H1 (cell line): ENCODE measurements at regions not wholly inside any gene's neighbourhood (a gene's known extent, or its start where the extent isn't known, plus 50 kb on each side); places are given as distances from the start of the nearest gene placed in this dataset.

Experiments
- CTCF ChIA-PET: fragments of 300-600 bp; sonication (Branson Sonifier 250); formaldehyde crosslinking; loops from one replicate; lab custom pipeline; 2021; ENCODE audit not compliant: partially characterized antibody; lab: Charles Lee
- POLR2A ChIA-PET: fragments of 300-600 bp; sonication (Branson Sonifier 250); formaldehyde crosslinking; loops from one replicate; lab custom pipeline; 2021; ENCODE audit warnings: inconsistent platforms; ENCODE audit not compliant: partially characterized antibody; lab: Charles Lee
- DNase-seq, 2 experiments: peaks; one replicate each; pipeline versions ENCODE4 v3.0.0 to v3.0.0-alpha.2; 2010 to 2022; ENCODE audit warnings: low spot score in 2 of 2, low read depth in 1 of 2, mixed read lengths in 1 of 2
- FAIRE-seq: peaks from 2 replicates; lab custom pipeline; 2011; peaks lifted over from hg19 to GRCh38; lab: Jason Lieb, UNC
- H2AFZ ChIP-seq: 2 replicates; pipeline ENCODE4 v1.8.1; 2012; ENCODE audit warnings: low read length, inconsistent platforms
- H2AK5ac ChIP-seq: 2 replicates; pipeline ENCODE4 v1.6.1; 2013; ENCODE audit warnings: low read depth, low read length
- H2BK120ac ChIP-seq: replicated peaks from 2 replicates; pipeline ENCODE3; 2013; ENCODE audit warnings: low read depth, low read length, inconsistent platforms
- H2BK12ac ChIP-seq: 2 replicates; pipeline ENCODE4 v1.6.1; 2013; ENCODE audit warnings: low read depth, low read length
- H2BK15ac ChIP-seq: 2 replicates; pipeline ENCODE4 v1.6.1; 2013; ENCODE audit warnings: low read length
- H2BK20ac ChIP-seq: 2 replicates; pipeline ENCODE4 v1.6.1; 2013; ENCODE audit warnings: low read length
- H2BK5ac ChIP-seq: 2 replicates; pipeline ENCODE4 v1.6.1; 2013; ENCODE audit warnings: low read depth, low read length
- H3K14ac ChIP-seq: 2 replicates; pipeline ENCODE4 v1.6.1; 2013; ENCODE audit warnings: inconsistent platforms; ENCODE audit not compliant: insufficient read length
- H3K18ac ChIP-seq: 2 replicates; pipeline ENCODE4 v1.6.1; 2013; ENCODE audit warnings: low read length; ENCODE audit errors: extremely low read depth
- H3K23ac ChIP-seq: 2 replicates; pipeline ENCODE4 v1.6.1; 2013; ENCODE audit warnings: inconsistent platforms; ENCODE audit not compliant: insufficient read length
- H3K23me2 ChIP-seq: 2 replicates; pipeline ENCODE4 v1.6.1; 2013; ENCODE audit warnings: low read depth, low read length
- H3K27ac ChIP-seq: 2 replicates; pipeline ENCODE4 v1.6.1; 2011; ENCODE audit warnings: low read depth, low read length, inconsistent platforms
- H3K27me3 ChIP-seq, 4 experiments: replicated peaks in 1 of 4; 1 replicate in 1 of 4; 2 replicates in 3 of 4; pipeline versions ENCODE4 v1.6.1 to v1.8.1; 2011 to 2013; ENCODE audit warnings: low read length in 3 of 4, mild to moderate bottlenecking in 3 of 4, inconsistent platforms in 2 of 4, mixed read lengths in 2 of 4, moderate library complexity in 1 of 4; ENCODE audit not compliant: control insufficient read depth in 3 of 4, insufficient read depth in 3 of 4; ENCODE audit errors: extremely low read depth in 1 of 4
- H3K36me3 ChIP-seq, 4 experiments: 2 replicates each; pipeline versions ENCODE4 v1.6.1 to v1.8.1; 2011 to 2013; ENCODE audit warnings: mild to moderate bottlenecking in 4 of 4, low read length in 3 of 4, moderate library complexity in 2 of 4, control low read depth in 1 of 4, inconsistent platforms in 1 of 4; ENCODE audit not compliant: insufficient read depth in 4 of 4, control insufficient read depth in 2 of 4
- H3K4ac ChIP-seq: replicated peaks from 2 replicates; pipeline ENCODE3; 2013; ENCODE audit warnings: low read length, low read depth, mixed read lengths, inconsistent platforms; ENCODE audit not compliant: insufficient read length
- H3K4me1 ChIP-seq, 4 experiments: replicated peaks in 1 of 4; 1 replicate in 1 of 4; 2 replicates in 3 of 4; pipeline versions ENCODE4 v1.6.1 to v1.8.1; 2011 to 2013; ENCODE audit warnings: low read length in 3 of 4, inconsistent platforms in 2 of 4, mixed read lengths in 1 of 4; ENCODE audit not compliant: insufficient read depth in 4 of 4, control insufficient read depth in 3 of 4
- H3K4me2 ChIP-seq, 2 experiments: 2 replicates each; pipeline versions ENCODE4 v1.6.1 to v1.8.1; 2011 to 2013; ENCODE audit warnings: low read depth in 2 of 2, low read length in 2 of 2, control low read depth in 1 of 2, inconsistent platforms in 1 of 2, mild to moderate bottlenecking in 1 of 2; ENCODE audit not compliant: insufficient read depth in 1 of 2
- H3K4me3 ChIP-seq, 4 experiments: fragments of 200-600, 300-600 bp in 1 of 4; sonication (generic), shearing (Covaris generic), sonication (Bioruptor Twin) in 1 of 4; 2 replicates each; pipeline versions ENCODE4 v1.5.1 to v1.8.1; 2011 to 2016; ENCODE audit warnings: low read length in 4 of 4, low read depth in 3 of 4, control low read depth in 2 of 4, inconsistent platforms in 2 of 4, mild to moderate bottlenecking in 2 of 4, mixed read lengths in 1 of 4, moderate library complexity in 1 of 4; ENCODE audit not compliant: insufficient read depth in 2 of 4; ENCODE audit errors: extremely low read depth in 1 of 4
- H3K56ac ChIP-seq: replicated peaks from 2 replicates; pipeline ENCODE3; 2013; ENCODE audit warnings: low read depth, mild to moderate bottlenecking, mixed read lengths, low read length, inconsistent platforms; ENCODE audit not compliant: insufficient read length
- H3K79me1 ChIP-seq: 2 replicates; pipeline ENCODE4 v1.6.1; 2013; ENCODE audit warnings: low read depth, low read length, control low read depth
- H3K79me2 ChIP-seq, 2 experiments: 2 replicates each; pipeline versions ENCODE4 v1.6.1 to v1.8.1; 2012 to 2013; ENCODE audit warnings: low read length in 2 of 2, mild to moderate bottlenecking in 2 of 2, inconsistent platforms in 1 of 2; ENCODE audit not compliant: insufficient read depth in 2 of 2, control insufficient read depth in 1 of 2
- H3K9ac ChIP-seq, 4 experiments: replicated peaks in 1 of 4; 1 replicate in 1 of 4; 2 replicates in 3 of 4; pipeline versions ENCODE4 v1.6.1 to v1.8.1; 2011 to 2013; ENCODE audit warnings: low read depth in 3 of 4, low read length in 3 of 4, control low read depth in 2 of 4, mild to moderate bottlenecking in 2 of 4, moderate library complexity in 2 of 4, inconsistent platforms in 1 of 4; ENCODE audit errors: extremely low read depth in 1 of 4
- H3K9me3 ChIP-seq, 2 experiments: 2 replicates each; pipeline versions ENCODE4 v1.6.1 to v1.8.1; 2012 to 2013; ENCODE audit warnings: mild to moderate bottlenecking in 2 of 2, moderate library complexity in 2 of 2, control low read depth in 1 of 2, inconsistent platforms in 1 of 2, low read depth in 1 of 2, low read length in 1 of 2, mixed read lengths in 1 of 2; ENCODE audit not compliant: insufficient read depth in 2 of 2
- H4K20me1 ChIP-seq, 2 experiments: replicated peaks in 1 of 2; 2 replicates each; pipeline versions ENCODE3 to v1.8.1; 2011 to 2013; ENCODE audit warnings: inconsistent platforms in 2 of 2, low read length in 2 of 2, mild to moderate bottlenecking in 1 of 2; ENCODE audit not compliant: insufficient read depth in 2 of 2, control insufficient read depth in 1 of 2
- H4K5ac ChIP-seq: 2 replicates; pipeline ENCODE4 v1.6.1; 2013; ENCODE audit warnings: low read length, low read depth, mixed read lengths, inconsistent platforms; ENCODE audit not compliant: insufficient read length
- H4K8ac ChIP-seq: 2 replicates; pipeline ENCODE4 v1.8.0; 2013; ENCODE audit warnings: mild to moderate bottlenecking, moderate library complexity, low read length, inconsistent platforms; ENCODE audit not compliant: insufficient read depth; ENCODE audit errors: extremely low read depth
- H4K91ac ChIP-seq: replicated peaks from 2 replicates; pipeline ENCODE3; 2013; ENCODE audit warnings: low read length, mixed read lengths, inconsistent platforms; ENCODE audit not compliant: insufficient read length
- BCL11A ChIP-seq, 2 experiments: IDR thresholded peaks; one replicate each; pipeline ENCODE4 v1.6.1; 2011; ENCODE audit warnings: low read depth in 2 of 2, low read length in 2 of 2, mild to moderate bottlenecking in 2 of 2
- BRCA1 ChIP-seq: IDR thresholded peaks from 2 replicates; pipeline ENCODE4 v1.6.1; 2012; ENCODE audit warnings: low read depth, low read length, improper control_type of control experiment
- CBX5 ChIP-seq: fragments of 300-800, 300-1000 bp; sonication (generic); IDR thresholded peaks from 2 replicates; pipeline ENCODE4 v1.7.1; 2016; ENCODE audit warnings: antibody characterized with exemption, low read length, low read depth
- CEBPB ChIP-seq: IDR thresholded peaks from 2 replicates; pipeline ENCODE4 v1.6.1; 2012; ENCODE audit warnings: low read depth, low read length
- NANOG ChIP-seq: IDR thresholded peaks from 2 replicates; pipeline ENCODE4 v1.6.1; 2011; ENCODE audit warnings: low read length, low read depth, mild to moderate bottlenecking, inconsistent platforms; ENCODE audit not compliant: insufficient read depth, poor library complexity, severe bottlenecking
- NRF1 ChIP-seq: IDR thresholded peaks from 2 replicates; pipeline ENCODE4 v1.6.1; 2011; ENCODE audit warnings: mild to moderate bottlenecking, low read depth, low read length, improper control_type of control experiment
- POLR2A ChIP-seq, 2 experiments: IDR thresholded peaks; 1 replicate in 1 of 2; 2 replicates in 1 of 2; pipeline ENCODE4 v1.6.1; 2011; ENCODE audit warnings: low read depth in 2 of 2, low read length in 2 of 2, mild to moderate bottlenecking in 2 of 2; ENCODE audit errors: control extremely low read depth in 1 of 2
- SP2 ChIP-seq: IDR thresholded peaks from 2 replicates; pipeline ENCODE4 v1.6.1; 2012; ENCODE audit warnings: mild to moderate bottlenecking, low read length, inconsistent platforms
- SRF ChIP-seq: IDR thresholded peaks from 2 replicates; pipeline ENCODE4 v1.6.1; 2011; ENCODE audit warnings: mild to moderate bottlenecking, low read depth, low read length, moderate library complexity
- TEAD4 ChIP-seq: IDR thresholded peaks from 2 replicates; pipeline ENCODE4 v1.6.1; 2012; ENCODE audit warnings: low read depth, low read length, inconsistent platforms, mixed read lengths
- YY1 ChIP-seq: IDR thresholded peaks from 2 replicates; pipeline ENCODE4 v1.6.1; 2011; ENCODE audit warnings: low read depth, mild to moderate bottlenecking, low read length
- ZNF274 ChIP-seq: IDR thresholded peaks from 2 replicates; pipeline ENCODE4 v1.7.0; 2012; ENCODE audit warnings: low read length, borderline replicate concordance; ENCODE audit errors: extremely low read depth
- WGBS, 2 experiments: shearing (Covaris generic) in 1 of 2; methylation state at CpG; one replicate each; pipeline versions ENCODE4 v1.1.6 to v1.1.7; 2013 to 2015; ENCODE audit warnings: low lambda C conversion rate in 2 of 2, mixed read lengths in 2 of 2, inconsistent platforms in 1 of 2, low coverage in 1 of 2, missing lambda C conversion rate in 1 of 2; ENCODE audit not compliant: insufficient replicate concordance in 2 of 2, insufficient coverage in 1 of 2, insufficient read length in 1 of 2; ENCODE audit errors: extremely low coverage in 1 of 2, missing lambda C conversion rate in 1 of 2; 5-methylcytosine and 5-hydroxymethylcytosine counted together

GRCh38 chr4:156473151-156473550, 498.4 kb downstream of the PDGFC start:
- CTCF ChIA-PET = interaction anchor here (0.8 to 1.8 kb wide), 4 partner anchors 8 to 303 kb away, joined by 3 to 5 read pairs (median 4); no protein-coding TSS in a partner anchor

More at GRCh38 chr4:156473151-156473550, 498.4 kb downstream of the PDGFC start:
- no peak overlapping the region for H3K4me2 ChIP-seq
- POLR2A ChIA-PET = no interaction called here
- no peak overlapping the region for H4K8ac ChIP-seq
- H3K9me3 ChIP-seq = no peaks in the 10 kb centered on the region
- no peak overlapping the region for H4K5ac ChIP-seq
- no peak overlapping the region for H2BK12ac ChIP-seq
- FAIRE-seq (no peak), DNase-seq (no peak)
- H3K4me3 ChIP-seq = no peak overlapping the region
- H4K91ac ChIP-seq = no peak overlapping the region
- no peak overlapping the region for H3K9ac ChIP-seq
- H4K20me1 ChIP-seq = no peaks in the 10 kb centered on the region
- H2AK5ac ChIP-seq = no peak overlapping the region
- no peak overlapping the region for H3K14ac ChIP-seq
- 90% methylated on average over 3 of the region's 3 CpGs; no CpG with 5 or more reads in 1 of the 2 experiments for WGBS, 2 experiments
- H3K23ac ChIP-seq = no peak overlapping the region
- no peaks in the 10 kb centered on the region for H3K79me2 ChIP-seq
- no peak overlapping the region for H2BK120ac ChIP-seq
- no peaks in the 10 kb centered on the region for H3K4me1 ChIP-seq
- H2BK20ac ChIP-seq = no peak overlapping the region
- H3K27me3 ChIP-seq = no peaks in the 10 kb centered on the region
- TF ChIP-seq TEAD4 = no peak
- TF ChIP-seq BRCA1 = no peak
- TF ChIP-seq YY1 = no peak
- TF ChIP-seq POLR2A (IDR thresholded peaks at IDR 0.05; ENCODE audit: control extremely low read depth in 1 of 2, low read depth in 2 of 2, low read length in 2 of 2) = no peak
- TF ChIP-seq CEBPB = no peak
- TF ChIP-seq NANOG = no peak
- TF ChIP-seq SP2 = no peak
- TF ChIP-seq BCL11A (IDR thresholded peaks at IDR 0.05; ENCODE audit: low read depth in 2 of 2, low read length in 2 of 2) = no peak
- TF ChIP-seq NRF1 = no peak
- TF ChIP-seq ZNF274 = no peak
- no peak for TF ChIP-seq CBX5
- TF ChIP-seq SRF = no peak
- no peak overlapping the region for H2BK15ac ChIP-seq
- no peak overlapping the region for H3K4ac ChIP-seq
- no peak overlapping the region for H3K18ac ChIP-seq
- no peak overlapping the region for H3K27ac ChIP-seq
- H2BK5ac ChIP-seq = no peak overlapping the region
- H3K23me2 ChIP-seq = no peaks in the 10 kb centered on the region
- no peaks in the 10 kb centered on the region for H3K36me3 ChIP-seq
- H2AFZ ChIP-seq = no peak overlapping the region
- no peak overlapping the region for H3K56ac ChIP-seq
- H3K79me1 ChIP-seq = no peaks in the 10 kb centered on the region
